ENCODE measurements at regions not wholly inside any gene's neighbourhood (a gene's known extent, or its start where the extent isn't known, plus 50 kb on each side); places are given as distances from the start of the nearest gene placed in this dataset.

DNA sequence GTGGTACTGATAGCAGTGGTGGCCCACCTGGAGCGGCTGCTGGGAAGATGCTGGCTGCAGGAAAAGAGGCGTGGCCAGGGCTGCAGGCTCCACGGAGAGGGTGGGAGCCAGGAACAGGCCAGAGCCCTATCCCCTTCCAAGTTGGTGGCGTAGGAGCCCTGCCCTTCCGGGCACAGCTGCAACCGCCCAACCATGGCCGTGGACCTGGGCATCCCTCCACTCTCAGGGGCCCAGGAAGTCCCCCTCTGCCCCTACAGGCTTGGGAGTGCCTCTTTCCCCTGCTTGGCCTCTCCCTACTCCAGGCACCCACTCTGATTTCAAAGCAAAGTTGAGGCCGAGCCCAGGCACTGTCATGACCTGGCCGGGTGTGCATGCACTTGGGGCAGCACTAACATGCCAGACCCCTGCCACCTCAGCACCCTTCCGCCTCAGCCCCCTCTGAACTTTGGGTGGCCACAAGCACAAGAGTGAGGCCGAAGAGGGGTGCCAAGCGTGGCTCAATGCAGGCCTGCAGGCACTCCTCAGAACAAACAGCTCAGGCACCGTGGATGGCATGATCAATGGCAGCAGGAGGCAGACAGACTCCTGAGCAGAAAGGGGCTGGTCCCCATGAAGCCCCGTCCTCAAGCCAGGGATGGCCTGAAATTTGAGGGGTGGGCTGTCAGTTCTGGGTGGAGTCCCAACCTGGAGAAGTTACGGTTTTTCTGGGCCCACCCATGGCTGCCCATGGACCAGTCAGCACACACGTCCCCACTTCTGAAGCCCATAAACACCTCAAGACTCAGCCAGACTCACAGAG, 164.9 kb upstream of the PRNP start:
- TF ChIP-seq CTCF (IDR thresholded peaks at IDR 0.05; ENCODE audit: poor library complexity, severe bottlenecking) = no peak
- TF ChIP-seq POLR2AphosphoS5 (IDR thresholded peaks at IDR 0.05) = no peak
- no peak for TF ChIP-seq EP300 (conservative IDR thresholded peaks at IDR 0.05; ENCODE audit: poor library complexity, severe bottlenecking)
- TF ChIP-seq TAF1 (IDR thresholded peaks at IDR 0.05; ENCODE audit: low read depth) = no peak
- TF ChIP-seq MXI1 (conservative IDR thresholded peaks at IDR 0.05; ENCODE audit: poor library complexity, severe bottlenecking) = no peak
